ENCODE measurements at regions not wholly inside any gene's neighbourhood (a gene's known extent, or its start where the extent isn't known, plus 50 kb on each side); places are given as distances from the start of the nearest gene placed in this dataset.

GRCh38 chr6:163671791-163672190 lies 257.3 kb downstream of the QKI start:
- no peak overlapping the region for H3K4me3 ChIP-seq (ENCODE audit: control insufficient read depth, low read depth, low read length)
- TF ChIP-seq, protein P1, sequence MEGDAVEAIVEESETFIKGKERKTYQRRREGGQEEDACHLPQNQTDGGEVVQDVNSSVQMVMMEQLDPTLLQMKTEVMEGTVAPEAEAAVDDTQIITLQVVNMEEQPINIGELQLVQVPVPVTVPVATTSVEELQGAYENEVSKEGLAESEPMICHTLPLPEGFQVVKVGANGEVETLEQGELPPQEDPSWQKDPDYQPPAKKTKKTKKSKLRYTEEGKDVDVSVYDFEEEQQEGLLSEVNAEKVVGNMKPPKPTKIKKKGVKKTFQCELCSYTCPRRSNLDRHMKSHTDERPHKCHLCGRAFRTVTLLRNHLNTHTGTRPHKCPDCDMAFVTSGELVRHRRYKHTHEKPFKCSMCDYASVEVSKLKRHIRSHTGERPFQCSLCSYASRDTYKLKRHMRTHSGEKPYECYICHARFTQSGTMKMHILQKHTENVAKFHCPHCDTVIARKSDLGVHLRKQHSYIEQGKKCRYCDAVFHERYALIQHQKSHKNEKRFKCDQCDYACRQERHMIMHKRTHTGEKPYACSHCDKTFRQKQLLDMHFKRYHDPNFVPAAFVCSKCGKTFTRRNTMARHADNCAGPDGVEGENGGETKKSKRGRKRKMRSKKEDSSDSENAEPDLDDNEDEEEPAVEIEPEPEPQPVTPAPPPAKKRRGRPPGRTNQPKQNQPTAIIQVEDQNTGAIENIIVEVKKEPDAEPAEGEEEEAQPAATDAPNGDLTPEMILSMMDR (IDR thresholded peaks at IDR 0.05; ENCODE audit: control insufficient read depth, insufficient read depth, low read depth, low read length, missing control alignments), result no peak
- DNase-seq (ENCODE audit: low read depth), result no peak

DNA sequence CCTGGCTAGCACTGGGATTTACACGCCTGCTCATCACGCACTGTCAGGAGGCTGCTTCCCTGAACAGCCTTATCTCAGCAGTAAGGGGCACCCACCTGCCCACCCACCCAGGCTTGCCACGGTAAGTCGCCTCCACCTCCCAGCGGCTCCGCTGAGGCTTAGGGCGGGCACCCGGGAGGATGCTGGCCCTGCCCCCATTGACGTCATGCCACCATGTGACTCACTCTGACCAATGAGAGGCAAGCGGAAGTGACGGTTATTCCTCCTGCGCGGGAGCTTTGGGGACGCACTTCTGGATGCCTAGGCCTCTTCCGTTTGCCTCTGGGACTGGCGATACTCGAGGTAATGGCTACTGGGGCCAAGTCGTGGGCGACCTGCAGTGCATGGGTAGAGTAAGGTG lies 256.8 kb downstream of the QKI start:
- TF ChIP-seq, protein P1 (IDR thresholded peaks at IDR 0.05; ENCODE audit: control insufficient read depth, insufficient read depth, low read depth, low read length, missing control alignments), result no peak
- no peak for DNase-seq (ENCODE audit: low read depth)
- no peak overlapping the region for H3K4me3 ChIP-seq (ENCODE audit: control insufficient read depth, low read depth, low read length)

GRCh38 chr6:163670336-163670735 lies 255.8 kb downstream of the QKI start:
- TF ChIP-seq, protein P1 (IDR thresholded peaks at IDR 0.05; ENCODE audit: control insufficient read depth, insufficient read depth, low read depth, low read length, missing control alignments), result no peak
- DNase-seq (ENCODE audit: low read depth), result no peak
- no peak overlapping the region for H3K4me3 ChIP-seq (ENCODE audit: control insufficient read depth, low read depth, low read length)

DNA sequence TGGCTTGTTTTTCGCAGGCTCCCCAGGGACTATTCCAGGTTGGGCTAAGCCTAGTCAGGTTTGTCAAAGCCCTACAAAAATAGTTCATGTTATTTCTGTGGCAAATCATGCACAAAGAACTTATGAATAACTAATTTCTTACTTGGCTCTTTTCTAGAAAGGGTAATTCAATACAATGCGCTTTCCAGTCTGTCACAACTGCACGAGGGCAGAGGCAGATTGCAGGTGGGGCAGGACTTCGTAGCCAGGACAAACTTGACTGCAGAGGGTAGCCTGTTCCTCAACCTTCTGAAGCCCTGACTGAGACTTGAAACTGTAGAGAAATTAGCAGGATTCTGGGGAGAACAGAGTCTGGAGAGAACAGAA lies 253.5 kb downstream of the QKI start:
- no peak overlapping the region for H3K4me3 ChIP-seq (ENCODE audit: control insufficient read depth, low read depth, low read length)
- no peak for DNase-seq (ENCODE audit: low read depth)
- TF ChIP-seq, protein P1 (IDR thresholded peaks at IDR 0.05; ENCODE audit: control insufficient read depth, insufficient read depth, low read depth, low read length, missing control alignments), result no peak

DNA sequence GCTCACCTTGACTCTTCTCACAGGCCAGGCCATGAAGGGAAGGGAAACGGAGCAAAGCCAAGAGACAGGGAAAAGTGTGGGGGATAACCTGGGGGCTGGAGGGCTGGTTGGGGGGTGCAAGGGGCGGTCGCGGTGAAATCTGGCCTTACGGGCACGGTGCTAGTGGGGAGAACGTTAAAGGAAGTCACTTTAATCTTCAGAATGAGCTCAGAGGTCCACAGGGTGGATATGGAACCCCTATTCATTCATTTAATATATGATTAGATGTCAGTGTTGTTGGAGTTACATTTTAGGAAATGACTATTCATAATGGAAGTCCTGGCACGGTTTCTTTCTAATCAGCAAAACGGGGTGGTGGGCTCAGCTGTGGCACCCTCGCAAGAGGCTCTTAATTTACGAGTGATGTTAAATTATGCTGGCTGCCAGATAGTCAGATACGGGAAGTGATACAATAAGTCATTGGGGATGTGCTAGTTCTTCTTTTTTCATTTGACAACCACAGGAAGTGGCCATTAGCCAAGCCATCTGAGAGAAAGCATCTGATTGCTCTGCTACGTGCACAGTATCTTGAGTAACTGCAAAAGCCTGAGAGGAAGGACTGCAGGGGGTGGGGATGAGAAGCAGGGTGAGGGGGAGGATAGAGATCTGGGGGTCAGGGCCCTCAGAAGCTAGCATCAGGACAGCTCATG lies 253.0 kb downstream of the QKI start:
- DNase-seq (ENCODE audit: low read depth), result no peak
- TF ChIP-seq, protein P1 (IDR thresholded peaks at IDR 0.05; ENCODE audit: control insufficient read depth, insufficient read depth, low read depth, low read length, missing control alignments), result no peak
- no peak overlapping the region for H3K4me3 ChIP-seq (ENCODE audit: control insufficient read depth, low read depth, low read length)

DNA sequence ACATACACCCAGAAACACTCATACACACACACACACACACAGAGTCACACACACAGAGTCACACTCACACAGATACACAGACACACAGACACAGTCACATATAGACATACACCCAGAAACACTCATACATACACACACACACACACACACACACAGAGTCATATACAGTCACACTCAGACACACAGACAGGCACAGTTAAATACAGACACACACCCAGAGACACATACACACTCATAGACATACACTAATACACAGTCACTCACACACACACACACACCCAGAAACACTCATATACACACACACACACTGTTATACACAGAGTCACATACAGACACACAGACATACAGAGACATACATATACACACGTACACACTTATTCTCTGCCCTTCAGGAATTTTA lies 250.9 kb downstream of the QKI start:
- no peak for DNase-seq (ENCODE audit: low read depth)
- TF ChIP-seq, protein P1 (IDR thresholded peaks at IDR 0.05; ENCODE audit: control insufficient read depth, insufficient read depth, low read depth, low read length, missing control alignments), result no peak
- no peak overlapping the region for H3K4me3 ChIP-seq (ENCODE audit: control insufficient read depth, low read depth, low read length)

Data from AG09309 (cell line).